Bone marrow (tissue), 2 donors: ENCODE measurements at regions not wholly inside any gene's neighbourhood (a gene's known extent, or its start where the extent isn't known, plus 50 kb on each side); places are given as distances from the start of the nearest gene placed in this dataset.
"Not testable (repeated sequence)": the region's sequence is repeated elsewhere in the genome, so short reads cannot be mapped to it uniquely, and the experiment has no call there.

ENCODE experiments used
- DNase-seq, 2 donors: peaks; one replicate each; lab custom pipeline; 2025; lab: John Stamatoyannopoulos, UW

GRCh38 chr9:97099540-97099939 lies 60.6 kb upstream of the CTSV start:
- not testable (repeated sequence) for DNase-seq

DNA sequence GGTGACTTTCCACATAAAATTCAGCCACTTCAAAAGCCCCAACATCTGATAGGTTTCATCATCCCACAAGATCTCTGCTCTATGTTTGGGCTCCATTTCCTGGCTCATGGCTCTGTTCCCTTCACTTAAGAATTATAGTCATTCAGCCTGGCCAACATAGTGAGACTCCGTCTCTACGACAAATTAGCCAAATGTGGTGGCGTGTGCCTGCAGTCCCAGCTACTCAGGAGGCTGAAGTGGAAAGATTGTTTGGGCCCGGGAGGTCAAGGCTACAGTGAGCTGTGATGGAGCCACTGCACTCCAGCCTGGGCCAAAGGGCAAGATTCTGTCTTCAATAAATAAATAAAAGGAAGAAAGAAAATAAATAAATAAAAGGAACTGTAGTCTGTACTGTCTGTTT lies 57.9 kb upstream of the CTSV start:
- DNase-seq, result no peak

- DNase-seq, result not testable (repeated sequence)
These were observed 50.4 kb upstream of the CTSV start for GRCh38 chr9:97089361-97089760.
